Stimulated activated CD8-positive, alpha-beta memory T cell treated with anti-CD3 and anti-CD28 coated beads, Interleukin-4, amount 100 ng/mL, for 4 hours (primary cell): ENCODE measurements at regions not wholly inside any gene's neighbourhood (a gene's known extent, or its start where the extent isn't known, plus 50 kb on each side); places are given as distances from the start of the nearest gene placed in this dataset.

ENCODE experiments used
- DNase-seq, 2 donors: peaks; one replicate each; pipeline ENCODE4 v3.0.0-alpha.2; 2020; ENCODE audit warnings: low read depth in 2 of 2, low spot score in 1 of 2

- no peak for DNase-seq
Measured at GRCh38 chr16:72415379-72415778, 243.4 kb upstream of the PMFBP1 start.

- no peak for DNase-seq
Measured at GRCh38 chr16:72410492-72410891, 238.5 kb upstream of the PMFBP1 start.

DNA sequence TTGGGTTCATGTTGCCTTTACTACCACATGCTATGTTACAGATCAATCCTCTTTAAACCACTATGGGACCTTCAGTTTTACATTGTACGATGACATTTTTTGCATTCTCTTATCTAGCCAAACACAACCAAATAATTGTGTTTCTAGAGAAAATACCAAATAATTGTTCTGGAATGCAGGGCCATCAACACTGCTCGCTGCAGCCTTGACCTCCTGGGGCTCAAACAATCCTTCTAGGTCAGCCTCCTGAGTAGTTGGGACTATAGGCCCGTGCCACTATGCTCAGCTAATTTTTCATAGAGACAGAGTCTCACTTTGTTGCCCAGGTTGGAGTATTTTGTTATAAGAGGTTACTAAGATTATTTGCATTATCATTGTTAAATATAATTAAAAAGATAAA lies 237.5 kb upstream of the PMFBP1 start:
- no peak for DNase-seq

- DNase-seq, result no peak
Measured at GRCh38 chr16:72406390-72406789, 234.4 kb upstream of the PMFBP1 start.

- DNase-seq, result no peak
Measured at GRCh38 chr16:72404299-72404698, 232.3 kb upstream of the PMFBP1 start.

DNA sequence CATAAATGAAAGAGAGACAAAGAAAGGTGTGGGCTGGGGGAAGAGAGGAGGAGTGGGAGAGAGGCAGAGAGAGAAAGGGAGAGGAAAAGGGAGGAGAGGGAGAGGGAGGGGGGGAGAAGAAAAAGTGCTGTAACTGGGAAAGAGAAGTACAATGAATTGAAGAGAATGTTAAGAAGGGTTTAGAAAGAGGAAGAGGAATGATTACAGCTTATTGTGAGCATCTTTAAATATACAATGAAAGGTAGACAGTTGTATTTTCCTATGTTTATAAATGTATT lies 229.1 kb upstream of the PMFBP1 start:
- no peak for DNase-seq

- no peak for DNase-seq
Measured at GRCh38 chr16:72400257-72401083, 228.5 kb upstream of the PMFBP1 start.

DNA sequence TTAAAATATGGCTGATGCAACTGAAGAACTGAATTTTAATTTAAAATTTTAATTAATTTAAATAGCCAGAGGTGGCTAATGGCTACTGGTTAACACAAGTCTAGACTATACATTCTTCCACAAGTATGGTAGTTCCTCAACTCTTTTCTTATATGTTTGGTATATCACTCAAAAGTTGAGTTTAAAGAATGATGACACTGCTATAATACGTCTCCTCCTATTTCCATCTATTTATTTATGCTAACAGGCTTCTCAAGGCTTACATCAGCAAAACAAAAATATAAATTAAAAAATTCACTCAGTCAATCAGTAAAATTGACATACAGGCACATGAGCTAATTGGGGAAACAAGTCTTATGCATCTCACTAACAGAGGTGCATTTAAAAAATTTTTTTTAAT lies 227.9 kb upstream of the PMFBP1 start:
- DNase-seq, result no peak

DNA sequence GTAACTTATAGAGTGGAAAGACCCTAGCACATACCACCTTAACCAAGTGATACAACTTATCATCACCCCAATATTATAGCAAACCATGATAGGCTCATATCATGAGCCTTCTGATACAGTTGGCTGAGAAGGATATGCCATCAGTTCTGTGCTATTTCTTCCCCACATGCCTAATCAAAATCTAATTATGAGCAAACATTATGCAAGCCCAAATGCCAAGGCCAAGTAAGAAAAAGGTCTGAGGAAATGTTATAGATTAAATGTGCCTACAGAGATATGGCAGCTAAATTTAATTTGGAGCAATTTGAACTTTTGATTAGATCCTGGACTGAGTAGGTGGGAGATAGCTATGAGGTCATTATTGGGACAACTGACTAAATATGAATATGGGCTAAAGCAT lies 225.9 kb upstream of the PMFBP1 start:
- no peak for DNase-seq

DNA sequence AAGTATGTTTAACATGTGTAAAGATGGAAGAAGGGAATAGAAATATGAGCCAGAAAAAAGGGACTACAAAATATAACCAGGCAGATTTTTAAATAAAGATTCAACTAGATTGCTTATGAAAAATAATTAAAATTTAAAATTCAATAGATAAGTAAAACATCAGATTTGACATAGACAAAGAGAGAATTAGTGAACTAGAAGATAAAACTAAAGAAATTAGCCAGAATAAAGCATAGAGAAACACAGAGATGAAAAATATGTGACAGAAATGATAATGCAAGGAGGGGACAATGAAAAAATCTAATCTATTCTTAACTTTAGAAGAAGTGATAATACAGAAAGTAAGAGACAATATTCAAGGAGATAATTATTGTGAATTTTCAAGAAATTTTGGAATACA lies 222.6 kb upstream of the PMFBP1 start:
- DNase-seq, result no peak

GRCh38 chr16:72389791-72390190 lies 217.8 kb upstream of the PMFBP1 start:
- DNase-seq, result no peak

- DNase-seq, result no peak
Measured at GRCh38 chr16:72388007-72388406, 216.1 kb upstream of the PMFBP1 start.

GRCh38 chr16:72384651-72385050 lies 212.7 kb upstream of the PMFBP1 start:
- no peak for DNase-seq

GRCh38 chr16:72380283-72380682 lies 208.3 kb upstream of the PMFBP1 start:
- no peak for DNase-seq

- DNase-seq, result no peak
Measured at GRCh38 chr16:72373201-72373600, 201.2 kb upstream of the PMFBP1 start.

DNA sequence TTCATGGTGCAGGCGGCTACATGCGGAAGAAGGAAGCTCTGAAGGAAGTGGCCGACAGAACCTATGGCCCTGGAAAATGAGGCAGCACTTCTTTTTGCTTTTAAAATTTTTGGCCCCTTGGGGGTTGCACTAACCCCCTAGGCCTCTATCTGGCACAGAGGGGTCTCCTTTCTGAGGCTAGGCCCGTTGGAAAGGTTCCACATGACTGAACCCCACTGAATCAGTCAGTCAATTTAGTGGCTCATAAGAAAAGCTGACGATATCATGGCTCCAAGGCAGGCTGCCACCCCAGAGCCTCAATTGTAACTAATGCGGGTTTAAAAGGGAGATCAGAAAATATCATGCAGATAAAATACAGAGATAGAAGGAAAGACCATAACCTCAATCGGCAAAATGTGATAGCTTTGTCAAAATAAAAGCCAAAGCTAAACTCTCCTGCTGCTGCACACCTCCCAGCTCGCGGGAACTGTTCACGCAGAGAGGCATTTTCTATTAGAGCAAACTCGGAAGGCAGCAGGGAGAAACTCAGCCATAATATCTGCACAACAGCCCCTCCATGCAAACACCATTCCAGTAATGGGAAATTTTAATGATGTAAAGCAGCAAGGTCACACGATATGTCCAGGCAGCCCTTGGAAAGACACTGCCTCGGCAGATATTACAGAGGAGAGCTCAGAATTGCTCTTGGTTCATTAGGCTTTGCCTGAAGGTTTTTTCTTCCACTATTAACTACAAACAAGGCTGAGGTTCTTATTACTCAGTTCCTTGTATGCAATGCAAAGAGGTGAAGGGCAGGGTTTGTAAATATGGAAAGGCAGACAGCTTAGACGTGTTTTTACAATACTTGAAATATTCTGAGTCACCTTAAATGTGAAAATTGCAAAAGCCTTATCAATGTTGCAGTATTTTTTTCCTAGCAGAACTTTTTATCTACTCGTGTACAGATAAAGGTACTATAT lies 200.4 kb upstream of the PMFBP1 start:
- DNase-seq, result no peak

- DNase-seq, result no peak
Measured at GRCh38 chr16:72371307-72372086, 199.5 kb upstream of the PMFBP1 start.

GRCh38 chr16:72369274-72369673 lies 197.3 kb upstream of the PMFBP1 start:
- DNase-seq, result no peak

- DNase-seq, result no peak
Measured at GRCh38 chr16:72367851-72368250, 195.9 kb upstream of the PMFBP1 start.

DNA sequence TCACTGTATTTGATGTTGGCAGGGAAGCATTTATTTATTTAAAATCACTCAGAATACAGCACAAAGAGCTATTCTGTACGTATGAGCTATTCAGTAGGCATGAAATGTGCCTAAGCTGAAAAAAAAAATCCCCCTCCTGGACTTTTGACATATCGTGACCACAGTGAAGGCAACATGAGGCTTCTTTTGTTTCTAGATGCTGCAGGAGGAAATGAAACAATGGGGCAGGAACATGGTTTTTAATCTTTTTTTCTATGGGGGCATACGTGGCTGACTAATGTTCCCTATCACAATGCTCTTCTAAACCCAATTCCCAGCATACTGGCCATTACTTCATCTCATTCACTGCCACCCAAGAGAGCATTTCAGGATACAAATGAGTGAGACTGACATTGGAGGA lies 191.0 kb upstream of the PMFBP1 start:
- no peak for DNase-seq

GRCh38 chr16:72362476-72362875 lies 190.5 kb upstream of the PMFBP1 start:
- no peak for DNase-seq

DNA sequence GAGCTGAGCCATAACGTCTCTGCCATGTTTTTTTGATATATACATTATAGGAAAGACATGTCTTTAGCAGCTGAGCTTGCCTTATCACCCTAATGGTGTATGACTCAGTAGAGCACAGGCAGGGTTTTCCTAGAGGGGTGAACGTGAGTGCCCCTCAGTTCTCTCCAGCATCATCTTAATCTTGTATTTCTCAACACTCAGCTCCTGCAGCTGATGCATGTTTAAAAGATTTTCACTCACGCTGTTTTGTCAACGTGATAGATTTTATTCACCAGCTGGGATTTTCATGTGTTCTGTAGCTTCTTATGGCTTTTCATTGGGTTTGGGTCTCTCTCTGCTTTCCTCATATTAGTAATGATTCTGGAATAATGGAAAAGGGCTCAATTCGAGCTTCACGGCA lies 186.0 kb upstream of the PMFBP1 start:
- no peak for DNase-seq
